ENCODE measurements at regions not wholly inside any gene's neighbourhood (a gene's known extent, or its start where the extent isn't known, plus 50 kb on each side); places are given as distances from the start of the nearest gene placed in this dataset.

DNA sequence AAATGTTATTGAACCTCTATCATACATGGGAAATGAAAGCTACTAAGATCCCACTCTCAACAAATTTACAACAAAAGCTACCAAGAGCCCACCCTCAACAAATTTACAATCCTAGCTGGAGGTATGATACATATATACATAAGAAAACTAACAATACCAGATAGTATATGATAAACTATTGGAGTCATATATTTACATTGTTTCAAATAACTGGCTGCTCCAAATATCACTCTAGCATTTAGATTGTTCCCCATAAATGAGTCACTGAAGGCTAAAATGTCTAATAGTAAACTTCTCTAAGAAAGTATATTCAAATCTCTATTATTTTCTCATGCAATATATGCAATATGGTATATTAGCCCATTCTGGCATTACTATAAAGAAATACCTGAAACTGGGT, 151.1 kb downstream of the TMEM161B start:
- peaks cover 3% of the 10 kb centered on the region for H3K27me3 Mint-ChIP-seq

GRCh38 chr5:88116396-88116795, 152.2 kb downstream of the TMEM161B start:
- Mint-ChIP-seq H3K27me3 (no peaks in the 10 kb centered on the region), H3K4me1 (ENCODE audit: unreplicated experiment) (no peaks in the 10 kb centered on the region), H3K36me3 (no peaks in the 10 kb centered on the region), H3K4me3 (no peak overlapping the region), H3K27ac (no peak overlapping the region), H3K9me3 (no peaks in the 10 kb centered on the region)
- TF ChIP-seq CTCF (conservative IDR thresholded peaks at IDR 0.05) = no peak
- DNase-seq (ENCODE audit: extremely low spot score, unreplicated experiment) = no peak

More for the DNA sequence above, 151.1 kb downstream of the TMEM161B start:
- no peak overlapping the region for H3K4me3 Mint-ChIP-seq
- no peak for DNase-seq (ENCODE audit: extremely low spot score, unreplicated experiment)
- no peaks in the 10 kb centered on the region for H3K4me1 Mint-ChIP-seq (ENCODE audit: unreplicated experiment)
- H3K9me3 Mint-ChIP-seq = no peaks in the 10 kb centered on the region
- no peaks in the 10 kb centered on the region for H3K36me3 Mint-ChIP-seq
- no peak for TF ChIP-seq CTCF (conservative IDR thresholded peaks at IDR 0.05)
- H3K27ac Mint-ChIP-seq = no peak overlapping the region

- TF ChIP-seq CTCF (conservative IDR thresholded peaks at IDR 0.05) = no peak
- no peak for DNase-seq (ENCODE audit: extremely low spot score, unreplicated experiment)
- Mint-ChIP-seq H3K4me3 (no peak overlapping the region), H3K27me3 (no peaks in the 10 kb centered on the region), H3K27ac (no peak overlapping the region), H3K4me1 (ENCODE audit: unreplicated experiment) (no peaks in the 10 kb centered on the region), H3K9me3 (no peaks in the 10 kb centered on the region), H3K36me3 (no peaks in the 10 kb centered on the region)
Observed at GRCh38 chr5:88115211-88115610, 153.4 kb downstream of the TMEM161B start.

GRCh38 chr5:88113429-88113828, 155.2 kb downstream of the TMEM161B start:
- no peaks in the 10 kb centered on the region for H3K27me3 Mint-ChIP-seq
- no peak overlapping the region for H3K27ac Mint-ChIP-seq
- no peak overlapping the region for H3K4me3 Mint-ChIP-seq

DNA sequence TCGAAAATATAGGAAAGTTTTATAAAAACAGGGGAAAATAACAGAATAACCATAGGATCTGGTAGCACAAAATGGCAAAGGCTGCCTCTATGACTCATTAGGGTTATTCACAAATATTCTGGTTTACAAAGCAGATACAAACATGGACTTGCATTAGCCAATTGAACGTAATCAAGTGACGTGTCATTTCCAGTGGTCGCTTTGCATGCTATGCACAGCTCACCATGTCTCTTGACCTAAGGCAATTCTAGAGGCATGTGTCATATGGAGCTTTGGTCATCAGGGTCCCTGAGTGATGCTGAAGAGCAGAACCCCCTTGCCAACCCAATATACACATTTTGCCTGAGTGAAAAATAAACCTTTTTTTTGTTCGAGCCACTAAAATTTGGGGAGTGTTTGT, 158.8 kb downstream of the TMEM161B start:
- Mint-ChIP-seq H3K9me3 (no peaks in the 10 kb centered on the region), H3K4me3 (no peak overlapping the region), H3K27ac (no peak overlapping the region), H3K4me1 (ENCODE audit: unreplicated experiment) (no peaks in the 10 kb centered on the region), H3K36me3 (no peaks in the 10 kb centered on the region), H3K27me3 (no peaks in the 10 kb centered on the region)
- TF ChIP-seq CTCF (conservative IDR thresholded peaks at IDR 0.05) = no peak
- DNase-seq (ENCODE audit: extremely low spot score, unreplicated experiment) = no peak

More at GRCh38 chr5:88113429-88113828, 155.2 kb downstream of the TMEM161B start:
- H3K9me3 Mint-ChIP-seq = no peaks in the 10 kb centered on the region
- no peak for DNase-seq (ENCODE audit: extremely low spot score, unreplicated experiment)
- H3K36me3 Mint-ChIP-seq = no peaks in the 10 kb centered on the region
- H3K4me1 Mint-ChIP-seq (ENCODE audit: unreplicated experiment) = no peaks in the 10 kb centered on the region
- TF ChIP-seq CTCF (conservative IDR thresholded peaks at IDR 0.05) = no peak

Data from type B pancreatic cell (in vitro differentiated cells).